ENCODE measurements at regions not wholly inside any gene's neighbourhood (a gene's known extent, or its start where the extent isn't known, plus 50 kb on each side); places are given as distances from the start of the nearest gene placed in this dataset.
"Not testable (repeated sequence)": the region's sequence is repeated elsewhere in the genome, so short reads cannot be mapped to it uniquely, and the experiment has no call there.

- no peak overlapping the region for H3K4me3 Mint-ChIP-seq (ENCODE audit: unreplicated experiment)
- no peak for DNase-seq (ENCODE audit: low spot score)
- TF ChIP-seq CTCF (IDR thresholded peaks at IDR 0.05; ENCODE audit: unreplicated experiment), result no peak
- H3K36me3 Mint-ChIP-seq (ENCODE audit: low read depth, unreplicated experiment), result no peaks in the 10 kb centered on the region
- no peak overlapping the region for H3K27ac Mint-ChIP-seq (ENCODE audit: unreplicated experiment)
- H3K4me1 Mint-ChIP-seq (ENCODE audit: unreplicated experiment), result no peaks in the 10 kb centered on the region
- no peaks in the 10 kb centered on the region for H3K9me3 Mint-ChIP-seq (ENCODE audit: unreplicated experiment)
- H3K27me3 Mint-ChIP-seq (ENCODE audit: unreplicated experiment), result no peaks in the 10 kb centered on the region
Observed at GRCh38 chr4:107492566-107492965, 227.5 kb downstream of the PAPSS1 start.

GRCh38 chr4:107490116-107490515 lies 229.9 kb downstream of the PAPSS1 start:
- Mint-ChIP-seq H3K27ac (ENCODE audit: unreplicated experiment) (no peak overlapping the region), H3K9me3 (ENCODE audit: unreplicated experiment) (no peaks in the 10 kb centered on the region), H3K4me1 (ENCODE audit: unreplicated experiment) (no peaks in the 10 kb centered on the region), H3K4me3 (ENCODE audit: unreplicated experiment) (no peak overlapping the region), H3K27me3 (ENCODE audit: unreplicated experiment) (no peaks in the 10 kb centered on the region), H3K36me3 (ENCODE audit: low read depth, unreplicated experiment) (no peaks in the 10 kb centered on the region)
- DNase-seq (ENCODE audit: low spot score), result no peak
- TF ChIP-seq CTCF (IDR thresholded peaks at IDR 0.05; ENCODE audit: unreplicated experiment), result no peak

- H3K4me1 Mint-ChIP-seq (ENCODE audit: unreplicated experiment); H3K27me3 Mint-ChIP-seq (ENCODE audit: unreplicated experiment); DNase-seq (ENCODE audit: low spot score); H3K9me3 Mint-ChIP-seq (ENCODE audit: unreplicated experiment); H3K27ac Mint-ChIP-seq (ENCODE audit: unreplicated experiment); H3K36me3 Mint-ChIP-seq (ENCODE audit: low read depth, unreplicated experiment); H3K4me3 Mint-ChIP-seq (ENCODE audit: unreplicated experiment): not testable (repeated sequence)
Observed at GRCh38 chr4:107483621-107484020, 236.4 kb downstream of the PAPSS1 start.

GRCh38 chr4:107482546-107482945 lies 237.5 kb downstream of the PAPSS1 start:
- Mint-ChIP-seq H3K4me1 (ENCODE audit: unreplicated experiment) (no peaks in the 10 kb centered on the region), H3K36me3 (ENCODE audit: low read depth, unreplicated experiment) (no peaks in the 10 kb centered on the region), H3K27ac (ENCODE audit: unreplicated experiment) (no peak overlapping the region), H3K9me3 (ENCODE audit: unreplicated experiment) (no peaks in the 10 kb centered on the region), H3K27me3 (ENCODE audit: unreplicated experiment) (no peaks in the 10 kb centered on the region), H3K4me3 (ENCODE audit: unreplicated experiment) (no peak overlapping the region)
- no peak for DNase-seq (ENCODE audit: low spot score)
- TF ChIP-seq CTCF (IDR thresholded peaks at IDR 0.05; ENCODE audit: unreplicated experiment), result no peak

- no peaks in the 10 kb centered on the region for H3K27me3 Mint-ChIP-seq (ENCODE audit: unreplicated experiment)
- H3K9me3 Mint-ChIP-seq (ENCODE audit: unreplicated experiment), result no peaks in the 10 kb centered on the region
- DNase-seq (ENCODE audit: low spot score), result no peak
- no peaks in the 10 kb centered on the region for H3K36me3 Mint-ChIP-seq (ENCODE audit: low read depth, unreplicated experiment)
- H3K4me1 Mint-ChIP-seq (ENCODE audit: unreplicated experiment), result no peaks in the 10 kb centered on the region
- no peak overlapping the region for H3K27ac Mint-ChIP-seq (ENCODE audit: unreplicated experiment)
- no peak for TF ChIP-seq CTCF (IDR thresholded peaks at IDR 0.05; ENCODE audit: unreplicated experiment)
- H3K4me3 Mint-ChIP-seq (ENCODE audit: unreplicated experiment), result no peak overlapping the region
Observed at GRCh38 chr4:107478327-107478980, 241.6 kb downstream of the PAPSS1 start.

All from endothelial cell (in vitro differentiated cells).